H1 (cell line): ENCODE measurements at regions not wholly inside any gene's neighbourhood (a gene's known extent, or its start where the extent isn't known, plus 50 kb on each side); places are given as distances from the start of the nearest gene placed in this dataset.

Source experiments
- CTCF ChIA-PET: fragments of 300-600 bp; sonication (Branson Sonifier 250); formaldehyde crosslinking; loops from one replicate; lab custom pipeline; 2021; ENCODE audit not compliant: partially characterized antibody; lab: Charles Lee
- POLR2A ChIA-PET: fragments of 300-600 bp; sonication (Branson Sonifier 250); formaldehyde crosslinking; loops from one replicate; lab custom pipeline; 2021; ENCODE audit warnings: inconsistent platforms; ENCODE audit not compliant: partially characterized antibody; lab: Charles Lee
- DNase-seq, 2 experiments: peaks; one replicate each; pipeline versions ENCODE4 v3.0.0 to v3.0.0-alpha.2; 2010 to 2022; ENCODE audit warnings: low spot score in 2 of 2, low read depth in 1 of 2, mixed read lengths in 1 of 2
- FAIRE-seq: peaks from 2 replicates; lab custom pipeline; 2011; peaks lifted over from hg19 to GRCh38; lab: Jason Lieb, UNC
- H2AFZ ChIP-seq: 2 replicates; pipeline ENCODE4 v1.8.1; 2012; ENCODE audit warnings: low read length, inconsistent platforms
- H2AK5ac ChIP-seq: 2 replicates; pipeline ENCODE4 v1.6.1; 2013; ENCODE audit warnings: low read depth, low read length
- H2BK120ac ChIP-seq: replicated peaks from 2 replicates; pipeline ENCODE3; 2013; ENCODE audit warnings: low read depth, low read length, inconsistent platforms
- H2BK12ac ChIP-seq: 2 replicates; pipeline ENCODE4 v1.6.1; 2013; ENCODE audit warnings: low read depth, low read length
- H2BK15ac ChIP-seq: 2 replicates; pipeline ENCODE4 v1.6.1; 2013; ENCODE audit warnings: low read length
- H2BK20ac ChIP-seq: 2 replicates; pipeline ENCODE4 v1.6.1; 2013; ENCODE audit warnings: low read length
- H2BK5ac ChIP-seq: 2 replicates; pipeline ENCODE4 v1.6.1; 2013; ENCODE audit warnings: low read depth, low read length
- H3K14ac ChIP-seq: 2 replicates; pipeline ENCODE4 v1.6.1; 2013; ENCODE audit warnings: inconsistent platforms; ENCODE audit not compliant: insufficient read length
- H3K18ac ChIP-seq: 2 replicates; pipeline ENCODE4 v1.6.1; 2013; ENCODE audit warnings: low read length; ENCODE audit errors: extremely low read depth
- H3K23ac ChIP-seq: 2 replicates; pipeline ENCODE4 v1.6.1; 2013; ENCODE audit warnings: inconsistent platforms; ENCODE audit not compliant: insufficient read length
- H3K23me2 ChIP-seq: 2 replicates; pipeline ENCODE4 v1.6.1; 2013; ENCODE audit warnings: low read depth, low read length
- H3K27ac ChIP-seq: 2 replicates; pipeline ENCODE4 v1.6.1; 2011; ENCODE audit warnings: low read depth, low read length, inconsistent platforms
- H3K27me3 ChIP-seq, 4 experiments: replicated peaks in 1 of 4; 1 replicate in 1 of 4; 2 replicates in 3 of 4; pipeline versions ENCODE4 v1.6.1 to v1.8.1; 2011 to 2013; ENCODE audit warnings: low read length in 3 of 4, mild to moderate bottlenecking in 3 of 4, inconsistent platforms in 2 of 4, mixed read lengths in 2 of 4, moderate library complexity in 1 of 4; ENCODE audit not compliant: control insufficient read depth in 3 of 4, insufficient read depth in 3 of 4; ENCODE audit errors: extremely low read depth in 1 of 4
- H3K36me3 ChIP-seq, 4 experiments: 2 replicates each; pipeline versions ENCODE4 v1.6.1 to v1.8.1; 2011 to 2013; ENCODE audit warnings: mild to moderate bottlenecking in 4 of 4, low read length in 3 of 4, moderate library complexity in 2 of 4, control low read depth in 1 of 4, inconsistent platforms in 1 of 4; ENCODE audit not compliant: insufficient read depth in 4 of 4, control insufficient read depth in 2 of 4
- H3K4ac ChIP-seq: replicated peaks from 2 replicates; pipeline ENCODE3; 2013; ENCODE audit warnings: low read length, low read depth, mixed read lengths, inconsistent platforms; ENCODE audit not compliant: insufficient read length
- H3K4me1 ChIP-seq, 4 experiments: replicated peaks in 1 of 4; 1 replicate in 1 of 4; 2 replicates in 3 of 4; pipeline versions ENCODE4 v1.6.1 to v1.8.1; 2011 to 2013; ENCODE audit warnings: low read length in 3 of 4, inconsistent platforms in 2 of 4, mixed read lengths in 1 of 4; ENCODE audit not compliant: insufficient read depth in 4 of 4, control insufficient read depth in 3 of 4
- H3K4me2 ChIP-seq, 2 experiments: 2 replicates each; pipeline versions ENCODE4 v1.6.1 to v1.8.1; 2011 to 2013; ENCODE audit warnings: low read depth in 2 of 2, low read length in 2 of 2, control low read depth in 1 of 2, inconsistent platforms in 1 of 2, mild to moderate bottlenecking in 1 of 2; ENCODE audit not compliant: insufficient read depth in 1 of 2
- H3K4me3 ChIP-seq, 4 experiments: fragments of 200-600, 300-600 bp in 1 of 4; sonication (generic), shearing (Covaris generic), sonication (Bioruptor Twin) in 1 of 4; 2 replicates each; pipeline versions ENCODE4 v1.5.1 to v1.8.1; 2011 to 2016; ENCODE audit warnings: low read length in 4 of 4, low read depth in 3 of 4, control low read depth in 2 of 4, inconsistent platforms in 2 of 4, mild to moderate bottlenecking in 2 of 4, mixed read lengths in 1 of 4, moderate library complexity in 1 of 4; ENCODE audit not compliant: insufficient read depth in 2 of 4; ENCODE audit errors: extremely low read depth in 1 of 4
- H3K56ac ChIP-seq: replicated peaks from 2 replicates; pipeline ENCODE3; 2013; ENCODE audit warnings: low read depth, mild to moderate bottlenecking, mixed read lengths, low read length, inconsistent platforms; ENCODE audit not compliant: insufficient read length
- H3K79me1 ChIP-seq: 2 replicates; pipeline ENCODE4 v1.6.1; 2013; ENCODE audit warnings: low read depth, low read length, control low read depth
- H3K79me2 ChIP-seq, 2 experiments: 2 replicates each; pipeline versions ENCODE4 v1.6.1 to v1.8.1; 2012 to 2013; ENCODE audit warnings: low read length in 2 of 2, mild to moderate bottlenecking in 2 of 2, inconsistent platforms in 1 of 2; ENCODE audit not compliant: insufficient read depth in 2 of 2, control insufficient read depth in 1 of 2
- H3K9ac ChIP-seq, 4 experiments: replicated peaks in 1 of 4; 1 replicate in 1 of 4; 2 replicates in 3 of 4; pipeline versions ENCODE4 v1.6.1 to v1.8.1; 2011 to 2013; ENCODE audit warnings: low read depth in 3 of 4, low read length in 3 of 4, control low read depth in 2 of 4, mild to moderate bottlenecking in 2 of 4, moderate library complexity in 2 of 4, inconsistent platforms in 1 of 4; ENCODE audit errors: extremely low read depth in 1 of 4
- H3K9me3 ChIP-seq, 2 experiments: 2 replicates each; pipeline versions ENCODE4 v1.6.1 to v1.8.1; 2012 to 2013; ENCODE audit warnings: mild to moderate bottlenecking in 2 of 2, moderate library complexity in 2 of 2, control low read depth in 1 of 2, inconsistent platforms in 1 of 2, low read depth in 1 of 2, low read length in 1 of 2, mixed read lengths in 1 of 2; ENCODE audit not compliant: insufficient read depth in 2 of 2
- H4K20me1 ChIP-seq, 2 experiments: replicated peaks in 1 of 2; 2 replicates each; pipeline versions ENCODE3 to v1.8.1; 2011 to 2013; ENCODE audit warnings: inconsistent platforms in 2 of 2, low read length in 2 of 2, mild to moderate bottlenecking in 1 of 2; ENCODE audit not compliant: insufficient read depth in 2 of 2, control insufficient read depth in 1 of 2
- H4K5ac ChIP-seq: 2 replicates; pipeline ENCODE4 v1.6.1; 2013; ENCODE audit warnings: low read length, low read depth, mixed read lengths, inconsistent platforms; ENCODE audit not compliant: insufficient read length
- H4K8ac ChIP-seq: 2 replicates; pipeline ENCODE4 v1.8.0; 2013; ENCODE audit warnings: mild to moderate bottlenecking, moderate library complexity, low read length, inconsistent platforms; ENCODE audit not compliant: insufficient read depth; ENCODE audit errors: extremely low read depth
- H4K91ac ChIP-seq: replicated peaks from 2 replicates; pipeline ENCODE3; 2013; ENCODE audit warnings: low read length, mixed read lengths, inconsistent platforms; ENCODE audit not compliant: insufficient read length
- SP4 ChIP-seq: IDR thresholded peaks from 2 replicates; pipeline ENCODE4 v1.6.1; 2012; ENCODE audit warnings: low read length, inconsistent platforms
- WGBS, 2 experiments: shearing (Covaris generic) in 1 of 2; methylation state at CpG; one replicate each; pipeline versions ENCODE4 v1.1.6 to v1.1.7; 2013 to 2015; ENCODE audit warnings: low lambda C conversion rate in 2 of 2, mixed read lengths in 2 of 2, inconsistent platforms in 1 of 2, low coverage in 1 of 2, missing lambda C conversion rate in 1 of 2; ENCODE audit not compliant: insufficient replicate concordance in 2 of 2, insufficient coverage in 1 of 2, insufficient read length in 1 of 2; ENCODE audit errors: extremely low coverage in 1 of 2, missing lambda C conversion rate in 1 of 2; 5-methylcytosine and 5-hydroxymethylcytosine counted together

GRCh38 chr5:164007064-164007463 is 501.6 kb downstream of the MAT2B start:
- H3K23me2 ChIP-seq: no peaks in the 10 kb centered on the region; the same call in 1 of the 2 replicates
- H3K14ac ChIP-seq: no peak overlapping the region
- no peaks in the 10 kb centered on the region for H3K79me2 ChIP-seq
- no peaks in the 10 kb centered on the region for H3K27me3 ChIP-seq
- WGBS, 2 experiments: 98% methylated on average over 2 of the region's 2 CpGs; no CpG with 5 or more reads in 1 of the 2 experiments
- H2BK20ac ChIP-seq: no peak overlapping the region
- no peak overlapping the region for H2BK15ac ChIP-seq
- no peak for DNase-seq
- no peaks in the 10 kb centered on the region for H3K9me3 ChIP-seq
- H3K4me2 ChIP-seq: no peak overlapping the region
- H3K56ac ChIP-seq: no peak overlapping the region
- H2BK12ac ChIP-seq: no peak overlapping the region
- no peak overlapping the region for H2AFZ ChIP-seq
- H3K4me3 ChIP-seq: no peak overlapping the region
- no peak overlapping the region for H4K8ac ChIP-seq
- H3K23ac ChIP-seq: no peak overlapping the region
- H3K9ac ChIP-seq: no peak overlapping the region
- H3K4me1 ChIP-seq: no peaks in the 10 kb centered on the region
- POLR2A ChIA-PET: no interaction called here
- no peaks in the 10 kb centered on the region for H3K79me1 ChIP-seq
- H4K91ac ChIP-seq: no peak overlapping the region
- H3K18ac ChIP-seq: no peak overlapping the region
- no peak overlapping the region for H4K5ac ChIP-seq
- TF ChIP-seq SP4: no peak
- TF ChIP-seq, all 59 proteins: peak for 0
- no peak for FAIRE-seq
- Histone ChIP-seq H3K27ac (no peak overlapping the region), H2AK5ac (no peak overlapping the region), H3K36me3 (no peaks in the 10 kb centered on the region), H2BK120ac (no peak overlapping the region), H4K20me1 (no peaks in the 10 kb centered on the region), H3K4ac (no peak overlapping the region), H2BK5ac (no peak overlapping the region)
- CTCF ChIA-PET: interaction anchor here (1.6 to 2.3 kb wide), 2 partner anchors 186 to 468 kb away, joined by 4 to 9 read pairs; no protein-coding TSS in a partner anchor
